SK-N-MC (cell line): ENCODE measurements at regions not wholly inside any gene's neighbourhood (a gene's known extent, or its start where the extent isn't known, plus 50 kb on each side); places are given as distances from the start of the nearest gene placed in this dataset.

Experiments used
- EZH2 ChIP-seq: fragments of 200-600 bp; sonication (generic); IDR thresholded peaks from one replicate; pipeline ENCODE4 v1.6.1; 2017; ENCODE audit warnings: antibody characterized with exemption
- POLR2AphosphoS5 ChIP-seq: IDR thresholded peaks from 2 replicates; pipeline ENCODE4 v1.6.1; 2012; ENCODE audit warnings: mild to moderate bottlenecking, low read depth, low read length, borderline replicate concordance

DNA sequence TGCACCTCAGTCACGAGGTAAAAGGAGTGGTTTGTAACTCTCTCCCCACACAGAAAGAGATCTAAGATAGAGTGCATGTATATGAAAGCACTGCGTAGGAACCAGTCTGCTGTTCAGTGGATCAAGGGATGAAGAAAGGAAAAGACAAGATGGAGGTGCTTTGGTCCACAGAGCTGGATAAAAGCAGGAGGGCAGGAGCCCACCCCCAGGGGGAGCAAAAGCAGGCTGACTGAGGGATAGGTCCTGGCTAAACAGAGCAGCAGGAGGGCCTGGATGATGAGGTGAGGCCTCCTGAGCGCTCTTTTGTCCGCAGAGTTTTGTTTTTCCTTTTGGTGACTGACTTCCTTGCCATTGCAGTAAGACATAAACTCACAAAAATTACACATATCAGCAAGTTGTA lies 293.5 kb upstream of the C9orf72 start:
- TF ChIP-seq EZH2 (no peak), POLR2AphosphoS5 (no peak)
